EL (cell line): ENCODE measurements at regions not wholly inside any gene's neighbourhood (a gene's known extent, or its start where the extent isn't known, plus 50 kb on each side); places are given as distances from the start of the nearest gene placed in this dataset.

Experiments used
- DNase-seq: peaks from one replicate; pipeline ENCODE4 v3.0.0-alpha.2; 2016

GRCh38 chr3:177931346-177931745, 604.9 kb upstream of the KCNMB2 start:
- DNase-seq = no peak

GRCh38 chr3:177932346-177932745, 603.9 kb upstream of the KCNMB2 start:
- DNase-seq = no peak

DNA sequence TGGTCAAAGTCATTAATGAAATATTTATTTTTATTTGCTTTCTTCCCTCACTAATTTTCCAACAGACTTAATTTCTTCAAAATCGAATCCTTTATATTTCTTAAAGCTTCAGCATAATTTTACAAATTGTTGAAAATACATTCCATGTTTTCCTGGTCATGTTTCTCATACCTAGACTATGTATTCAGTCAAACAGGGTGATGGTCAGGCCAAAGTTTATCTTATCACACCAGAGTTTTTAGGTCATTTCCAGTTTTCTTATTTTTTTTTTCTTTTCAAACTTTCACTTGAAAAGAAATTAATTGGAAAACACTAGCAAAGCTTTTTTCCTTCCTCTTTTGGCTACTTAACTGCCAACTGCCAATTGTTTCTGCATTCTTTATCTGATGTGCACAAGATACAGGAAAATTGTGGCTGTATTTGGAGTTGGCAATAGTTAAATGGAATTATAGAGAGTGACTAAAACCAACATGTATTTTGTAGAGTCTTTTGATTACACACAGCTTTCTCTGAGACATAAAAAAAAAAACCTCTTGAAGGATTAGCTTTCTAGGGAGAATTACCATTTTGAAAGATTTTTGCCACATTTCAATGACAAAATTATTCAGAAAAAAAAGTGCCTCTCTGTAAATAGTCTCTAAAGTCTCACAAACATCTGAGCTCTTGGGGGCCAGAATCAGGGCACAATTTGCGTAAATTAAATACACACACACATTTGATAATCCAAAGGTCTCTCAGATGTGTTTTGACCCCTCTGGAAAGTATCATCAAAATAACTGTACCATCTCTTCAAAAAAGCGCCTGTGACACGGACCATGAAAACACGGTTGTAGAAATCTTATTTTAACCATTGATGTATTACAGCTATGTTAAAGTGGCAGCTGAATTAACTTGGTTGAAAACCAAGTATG, 603.2 kb upstream of the KCNMB2 start:
- DNase-seq = peak; percentile 17

GRCh38 chr3:177934001-177934891, 602.0 kb upstream of the KCNMB2 start:
- DNase-seq = peak; percentile 90

DNA sequence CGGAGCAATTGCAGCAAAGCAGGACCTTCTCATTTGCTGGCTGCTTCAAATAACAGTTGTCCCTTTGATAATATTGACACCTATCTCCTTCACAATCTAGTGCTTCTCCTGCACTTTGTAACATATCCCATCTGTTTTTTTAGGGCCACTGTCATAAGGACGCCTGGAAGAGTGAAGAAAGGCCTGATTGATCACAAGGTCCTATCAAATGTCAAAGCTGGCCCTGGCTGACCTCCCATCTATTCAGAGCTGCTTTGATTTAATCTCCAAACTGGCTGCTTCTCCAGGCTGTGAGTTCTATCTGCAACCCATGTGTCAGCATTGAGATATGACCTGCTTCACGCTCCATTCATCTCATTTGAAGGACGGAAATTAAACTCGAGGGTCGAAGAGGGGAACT, 601.2 kb upstream of the KCNMB2 start:
- DNase-seq = no peak

GRCh38 chr3:177936721-177937120, 599.5 kb upstream of the KCNMB2 start:
- no peak for DNase-seq

GRCh38 chr3:177942911-177943310, 593.3 kb upstream of the KCNMB2 start:
- no peak for DNase-seq

GRCh38 chr3:177944228-177944661, 592.0 kb upstream of the KCNMB2 start:
- peak; percentile 18 for DNase-seq

- DNase-seq = no peak
Observed at GRCh38 chr3:177946048-177946447, 590.2 kb upstream of the KCNMB2 start.

DNA sequence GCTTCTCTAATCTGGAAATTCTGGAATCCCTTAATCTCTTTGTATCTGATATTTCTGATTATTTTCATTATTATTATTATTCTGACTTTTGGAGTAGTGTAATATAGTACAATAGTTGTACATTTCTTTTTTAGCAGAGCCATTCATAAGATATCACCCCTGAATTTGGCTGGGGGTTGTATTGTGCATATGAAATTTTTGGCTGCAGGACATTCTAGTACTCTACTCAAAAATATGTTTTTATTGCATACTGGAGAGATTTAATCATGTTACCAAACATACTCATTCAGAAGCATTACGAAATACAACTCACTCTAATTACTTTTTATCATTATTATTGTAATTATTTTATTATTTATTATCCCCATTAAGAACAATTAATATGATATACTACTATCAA, 589.7 kb upstream of the KCNMB2 start:
- no peak for DNase-seq

GRCh38 chr3:177946936-177947335, 589.3 kb upstream of the KCNMB2 start:
- DNase-seq = no peak

DNA sequence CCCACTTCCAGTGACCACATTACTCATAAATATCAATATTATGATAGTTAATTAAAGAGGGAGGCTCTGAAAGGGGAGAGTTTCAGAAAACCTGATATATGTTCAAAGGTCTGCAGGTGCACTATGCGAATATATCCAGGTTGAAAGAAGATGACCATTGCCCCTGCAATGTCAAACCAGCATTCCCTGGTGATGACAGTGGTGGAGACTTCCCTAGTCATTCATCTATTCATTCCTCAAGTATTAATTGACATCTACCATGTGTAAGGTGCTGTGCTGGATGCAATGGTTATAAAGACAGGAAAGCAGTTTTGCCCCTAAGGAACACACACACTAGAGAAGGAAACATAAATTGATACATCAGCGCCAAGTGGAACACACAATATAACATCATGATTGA, 588.3 kb upstream of the KCNMB2 start:
- no peak for DNase-seq

DNA sequence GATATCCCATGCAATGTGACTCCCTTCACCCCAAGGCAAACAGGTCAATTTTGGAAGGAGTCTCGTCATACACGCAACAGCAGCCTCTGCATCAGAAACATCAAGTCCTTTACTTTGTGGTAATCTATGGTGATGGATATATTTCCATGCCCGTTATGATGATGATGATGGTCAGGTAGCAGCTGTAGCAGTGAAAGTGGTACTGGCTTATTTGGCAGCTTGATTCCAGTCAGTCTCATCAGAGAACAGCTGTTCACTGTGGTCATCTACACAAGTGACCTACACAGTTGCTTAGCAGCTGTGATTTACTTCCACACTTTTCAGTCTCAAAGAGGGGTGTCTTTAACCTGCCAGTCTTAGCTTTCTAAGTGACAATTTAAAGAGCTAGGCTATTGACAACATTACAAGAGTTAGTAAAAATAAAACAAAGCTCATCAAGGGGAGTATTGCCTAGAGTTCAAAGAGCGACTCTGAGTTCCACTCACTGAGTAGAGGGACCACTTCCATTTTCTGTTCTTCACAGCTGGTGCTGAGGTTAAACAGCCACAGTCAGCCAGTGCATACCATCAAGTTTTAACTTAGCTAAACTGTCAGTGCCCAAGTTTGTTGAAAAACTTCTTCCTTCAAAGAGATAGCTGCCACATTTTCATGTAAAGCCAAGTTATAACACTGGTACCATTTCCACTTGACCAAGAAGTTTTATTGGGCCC, 587.4 kb upstream of the KCNMB2 start:
- no peak for DNase-seq

- DNase-seq = no peak
Observed at GRCh38 chr3:177959188-177959587, 577.0 kb upstream of the KCNMB2 start.

DNA sequence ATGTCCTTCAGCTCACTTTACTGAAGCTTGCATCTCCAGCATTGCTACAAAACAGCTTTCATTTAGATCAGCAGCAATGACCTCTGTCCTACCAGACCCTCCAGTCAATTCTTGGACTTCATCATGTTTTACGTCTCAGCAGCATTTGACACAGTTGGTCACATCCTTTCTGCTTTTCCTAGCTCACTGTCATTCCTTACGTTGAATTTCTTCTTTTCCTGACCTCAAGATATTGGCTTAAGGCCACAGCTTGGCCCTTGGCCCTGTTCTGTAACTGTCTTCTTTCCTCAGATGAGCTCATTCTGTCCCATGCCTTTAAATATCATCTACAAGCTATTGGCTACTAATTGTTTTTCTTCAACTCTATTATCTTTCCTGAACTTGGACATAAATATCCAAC, 576.2 kb upstream of the KCNMB2 start:
- DNase-seq = peak; percentile 33

DNA sequence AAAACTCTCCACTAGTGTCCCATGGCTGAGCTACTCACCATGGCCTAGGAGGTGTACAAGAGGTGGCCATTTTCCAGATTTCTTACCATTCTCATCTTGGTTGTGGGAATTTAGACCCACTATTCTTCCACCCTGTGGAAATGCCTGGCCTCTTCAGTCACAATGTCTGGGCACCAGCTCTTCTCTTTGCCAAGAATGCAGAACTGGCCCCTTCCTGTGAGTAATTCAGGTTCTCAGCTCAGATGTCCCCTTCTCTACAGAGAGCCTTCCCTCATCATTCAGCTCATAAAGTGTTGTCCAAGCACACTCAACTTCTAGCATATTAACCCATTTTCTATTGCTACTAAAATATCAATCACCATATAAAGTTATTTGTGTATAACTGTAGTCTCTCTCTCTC, 575.5 kb upstream of the KCNMB2 start:
- peak; percentile 32 for DNase-seq

DNA sequence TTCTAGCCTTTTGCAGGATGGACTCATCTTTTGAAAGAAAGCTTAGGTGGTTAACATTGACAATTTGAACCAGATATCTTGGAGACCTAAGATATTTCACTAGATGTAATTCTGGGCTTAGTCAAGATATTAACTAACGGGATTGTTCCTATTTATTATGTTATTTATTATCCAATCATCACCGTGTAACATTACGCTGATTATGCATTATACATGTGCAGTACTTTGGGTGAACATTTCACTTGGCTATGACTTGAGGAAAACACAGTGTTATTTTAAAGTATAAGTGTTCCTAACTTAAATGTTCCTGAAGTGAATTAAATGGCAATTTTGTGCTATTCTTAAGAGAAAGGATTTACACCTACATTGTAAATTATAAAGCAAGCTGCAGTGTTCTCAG, 574.5 kb upstream of the KCNMB2 start:
- no peak for DNase-seq

DNA sequence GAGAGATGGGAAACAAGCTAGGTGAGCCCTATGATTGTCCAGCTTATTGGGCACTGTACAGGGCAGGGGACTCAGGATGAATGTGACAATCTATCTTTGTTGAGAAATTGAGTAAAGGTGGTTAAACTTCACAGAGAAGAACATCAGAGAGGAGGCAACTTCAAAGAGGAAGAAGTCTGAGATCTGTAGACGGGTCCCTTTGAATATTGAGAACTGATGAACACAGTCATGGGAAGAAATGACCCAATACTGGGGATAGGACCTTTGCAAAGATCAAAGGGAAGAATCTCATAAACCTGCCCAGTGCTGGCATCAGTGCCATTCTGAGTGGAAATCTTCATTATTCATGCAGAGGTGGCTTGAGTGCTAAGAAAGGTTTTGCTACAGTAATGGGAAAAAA, 569.7 kb upstream of the KCNMB2 start:
- no peak for DNase-seq

- DNase-seq = peak; percentile 34
Observed at GRCh38 chr3:177968891-177969290, 567.3 kb upstream of the KCNMB2 start.

DNA sequence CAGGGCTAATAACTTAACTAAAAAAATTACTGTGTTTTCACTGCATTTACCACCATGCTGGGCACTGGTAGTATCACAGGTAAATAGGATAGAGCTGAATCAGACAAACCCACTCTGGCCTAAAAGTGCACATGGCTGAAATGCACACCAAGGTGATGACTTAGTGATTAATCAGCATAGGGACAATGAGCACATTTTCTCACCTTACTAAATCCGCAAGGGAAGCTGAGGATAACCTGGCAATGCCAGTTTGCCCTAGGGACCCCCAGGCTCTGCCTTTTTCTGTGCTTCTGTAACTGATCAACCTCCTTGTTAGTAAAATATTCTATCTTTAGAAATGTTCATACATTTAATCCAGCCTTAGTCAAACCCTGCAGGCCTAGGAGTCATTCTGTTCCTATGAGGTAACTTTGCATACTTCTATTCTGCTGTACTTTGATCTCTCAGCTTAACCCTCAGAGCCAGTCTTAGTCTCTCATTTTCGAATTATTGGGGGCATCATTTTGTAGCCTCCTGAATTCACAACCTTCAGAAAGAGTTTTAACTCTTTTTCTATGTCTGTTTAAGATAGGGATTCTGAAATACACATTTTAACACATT, 562.9 kb upstream of the KCNMB2 start:
- peak; percentile 57 for DNase-seq

DNA sequence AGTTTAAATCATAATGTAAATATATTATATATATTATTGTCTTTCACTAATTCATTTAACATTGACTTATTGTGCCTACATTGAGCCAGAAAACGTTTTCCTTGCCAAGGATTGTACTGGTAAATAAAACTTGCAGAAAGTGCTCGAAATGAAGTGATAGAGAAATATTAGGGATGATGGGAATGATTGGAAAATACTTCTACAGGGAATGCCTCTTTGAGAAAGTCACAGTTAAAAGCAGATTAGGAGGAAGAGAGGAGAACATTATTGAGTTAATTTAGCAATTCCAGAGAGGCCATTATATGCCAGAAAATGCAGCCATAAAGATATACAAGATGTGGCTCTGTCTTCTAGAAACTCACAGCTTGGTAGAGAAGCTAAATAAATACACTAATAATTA, 560.0 kb upstream of the KCNMB2 start:
- DNase-seq = no peak

GRCh38 chr3:177976866-177977265, 559.4 kb upstream of the KCNMB2 start:
- DNase-seq = no peak
